Activated T-cell treated with anti-CD3 and anti-CD28 coated beads, Interleukin-2, amount 50 U/mL, for 1 hour (primary cell): ENCODE measurements at regions not wholly inside any gene's neighbourhood (a gene's known extent, or its start where the extent isn't known, plus 50 kb on each side); places are given as distances from the start of the nearest gene placed in this dataset.
"Not testable (repeated sequence)": the region's sequence is repeated elsewhere in the genome, so short reads cannot be mapped to it uniquely, and the experiment has no call there.

ENCODE experiments used
- DNase-seq: peaks from one replicate; pipeline ENCODE4 v3.0.0-alpha.2; 2020

- DNase-seq, result no peak
These were observed 499.8 kb downstream of the SUCLG1 start for GRCh38 chr2:83959266-83959665.

- DNase-seq, result no peak
These were observed 502.1 kb downstream of the SUCLG1 start for GRCh38 chr2:83956991-83957390.

- DNase-seq, result no peak
These were observed 505.4 kb downstream of the SUCLG1 start for GRCh38 chr2:83953697-83954096.

GRCh38 chr2:83951378-83951947 lies 507.6 kb downstream of the SUCLG1 start:
- no peak for DNase-seq

GRCh38 chr2:83949361-83949760 lies 509.7 kb downstream of the SUCLG1 start:
- DNase-seq, result no peak

GRCh38 chr2:83944191-83944590 lies 514.9 kb downstream of the SUCLG1 start:
- DNase-seq, result no peak

GRCh38 chr2:83943265-83943664 lies 515.8 kb downstream of the SUCLG1 start:
- no peak for DNase-seq

- no peak for DNase-seq
These were observed 517.2 kb downstream of the SUCLG1 start for GRCh38 chr2:83941886-83942285.

- no peak for DNase-seq
These were observed 525.3 kb downstream of the SUCLG1 start for GRCh38 chr2:83933749-83934148.

- no peak for DNase-seq
These were observed 535.5 kb downstream of the SUCLG1 start for GRCh38 chr2:83923531-83923930.

- DNase-seq, result no peak
These were observed 542.5 kb downstream of the SUCLG1 start for GRCh38 chr2:83916559-83916958.

- no peak for DNase-seq
These were observed 543.7 kb downstream of the SUCLG1 start for GRCh38 chr2:83915381-83915780.

- DNase-seq, result no peak
These were observed 550.3 kb downstream of the SUCLG1 start for GRCh38 chr2:83908750-83909149.

GRCh38 chr2:83901317-83901716 lies 557.8 kb downstream of the SUCLG1 start:
- no peak for DNase-seq

- DNase-seq, result no peak
These were observed 558.2 kb downstream of the SUCLG1 start for GRCh38 chr2:83900862-83901261.

GRCh38 chr2:83899271-83899670 lies 559.8 kb downstream of the SUCLG1 start:
- no peak for DNase-seq

GRCh38 chr2:83894976-83895375 lies 564.1 kb downstream of the SUCLG1 start:
- DNase-seq, result no peak

- DNase-seq, result no peak
These were observed 571.3 kb downstream of the SUCLG1 start for GRCh38 chr2:83887757-83888156.

GRCh38 chr2:83879127-83879526 lies 580.0 kb downstream of the SUCLG1 start:
- no peak for DNase-seq

GRCh38 chr2:83877261-83877660 lies 581.8 kb downstream of the SUCLG1 start:
- not testable (repeated sequence) for DNase-seq

GRCh38 chr2:83874712-83875430 lies 584.2 kb downstream of the SUCLG1 start:
- no peak for DNase-seq

GRCh38 chr2:83874066-83874465 lies 585.0 kb downstream of the SUCLG1 start:
- no peak for DNase-seq

GRCh38 chr2:83873110-83873509 lies 586.0 kb downstream of the SUCLG1 start:
- DNase-seq, result no peak

GRCh38 chr2:83866211-83866610 lies 592.9 kb downstream of the SUCLG1 start:
- DNase-seq, result no peak

- no peak for DNase-seq
These were observed 596.5 kb downstream of the SUCLG1 start for GRCh38 chr2:83862600-83862999.
